GM12892 (cell line): ENCODE measurements at regions not wholly inside any gene's neighbourhood (a gene's known extent, or its start where the extent isn't known, plus 50 kb on each side); places are given as distances from the start of the nearest gene placed in this dataset.

Experiments
- POLR2A ChIP-seq: IDR thresholded peaks from 2 replicates; pipeline ENCODE4 v1.6.1; 2011; ENCODE audit warnings: low read depth, low read length, control low read depth
- TAF1 ChIP-seq: IDR thresholded peaks from 2 replicates; pipeline ENCODE4 v1.6.1; 2011; ENCODE audit warnings: low read depth, mild to moderate bottlenecking, control low read depth, low read length, borderline replicate concordance

DNA sequence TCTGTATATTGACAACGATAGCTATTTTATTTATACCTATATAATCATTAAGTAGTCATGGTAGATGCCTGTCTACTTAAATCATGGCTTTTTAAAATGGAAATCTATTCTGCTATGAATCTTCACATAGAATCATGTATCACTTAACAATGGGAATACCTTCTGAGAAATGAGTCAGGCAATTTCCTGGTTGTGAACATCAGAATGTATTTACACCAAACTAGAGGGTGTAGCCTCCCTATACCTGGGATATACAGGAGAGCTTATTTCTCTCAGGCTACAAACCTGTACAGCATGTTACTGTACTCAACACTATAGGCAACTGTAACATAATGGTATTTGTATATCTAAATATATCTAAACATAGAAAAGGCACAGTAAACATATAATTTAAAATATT lies 502.3 kb downstream of the ZWINT start:
- TF ChIP-seq POLR2A (no peak), TAF1 (no peak)
